Endothelial cell of umbilical vein (primary cell): ENCODE measurements at regions not wholly inside any gene's neighbourhood (a gene's known extent, or its start where the extent isn't known, plus 50 kb on each side); places are given as distances from the start of the nearest gene placed in this dataset.

Source experiments
- BruUV-seq: library from RNA; stranded (reverse); fragments of 400-500 nt; replicated peaks from 2 replicates; lab custom pipeline; 2021; lab: Mats Ljungman, UMichigan
- CTCF ChIA-PET: fragments of 300-600, 350-600 bp; sonication (Branson Sonifier 250); formaldehyde crosslinking; loops from one replicate; lab custom pipeline; 2021; ENCODE audit warnings: antibody characterized with exemption, inconsistent platforms; lab: Charles Lee
- POLR2A ChIA-PET: fragments of 300-600, 350-600 bp; sonication (Branson Sonifier 250); formaldehyde crosslinking; loops from one replicate; lab custom pipeline; 2021; ENCODE audit warnings: antibody characterized with exemption, inconsistent platforms; lab: Charles Lee
- DNase-seq: peaks from one replicate; pipeline ENCODE4 v3.0.0-alpha.2; 2011; ENCODE audit warnings: low read depth, low spot score
- FAIRE-seq: peaks from 2 replicates; lab custom pipeline; 2011; peaks lifted over from hg19 to GRCh38; lab: Jason Lieb, UNC
- H2AFZ ChIP-seq: 2 replicates; pipeline ENCODE4 v1.6.0; 2012; ENCODE audit warnings: low read depth, low read length, control low read depth, inconsistent platforms
- H3K27ac ChIP-seq: 2 replicates; pipeline ENCODE4 v1.5.1; 2011; ENCODE audit warnings: low read depth, mild to moderate bottlenecking, control low read depth, low read length, moderate library complexity; ENCODE audit not compliant: insufficient read depth
- H3K27me3 ChIP-seq, 2 experiments: 2 replicates each; pipeline versions ENCODE4 v1.6.0 to v1.6.1; 2011; ENCODE audit warnings: low read length in 2 of 2, mixed read lengths in 1 of 2; ENCODE audit not compliant: control insufficient read depth in 2 of 2, insufficient read depth in 2 of 2
- H3K36me3 ChIP-seq, 2 experiments: 2 replicates in 1 of 2; 3 replicates in 1 of 2; pipeline ENCODE4 v1.5.1; 2011; ENCODE audit warnings: low read length in 2 of 2, mild to moderate bottlenecking in 1 of 2, moderate library complexity in 1 of 2; ENCODE audit not compliant: control insufficient read depth in 2 of 2, insufficient read depth in 2 of 2; ENCODE audit errors: extremely low read depth in 1 of 2
- H3K4me1 ChIP-seq: 3 replicates; pipeline ENCODE4 v1.5.1; 2011; ENCODE audit warnings: mild to moderate bottlenecking, low read length; ENCODE audit not compliant: control insufficient read depth, insufficient read depth; ENCODE audit errors: extremely low read depth
- H3K4me2 ChIP-seq: 2 replicates; pipeline ENCODE4 v1.6.1; 2011; ENCODE audit warnings: low read length, control low read depth, mixed read lengths; ENCODE audit not compliant: insufficient read depth
- H3K4me3 ChIP-seq, 3 experiments: fragments of 200-600 bp in 1 of 3; sonication (generic), shearing (Covaris generic) in 1 of 3; replicated peaks in 1 of 3; 2 replicates each; pipeline ENCODE4 v1.5.1; 2011 to 2016; ENCODE audit warnings: control low read depth in 3 of 3, low read length in 3 of 3, mild to moderate bottlenecking in 2 of 3, inconsistent platforms in 1 of 3, low read depth in 1 of 3, moderate library complexity in 1 of 3; ENCODE audit not compliant: insufficient read depth in 1 of 3
- H3K79me2 ChIP-seq: 2 replicates; pipeline ENCODE4 v1.6.0; 2012; ENCODE audit warnings: low read length, inconsistent platforms; ENCODE audit not compliant: control insufficient read depth, insufficient read depth
- H3K9ac ChIP-seq: replicated peaks from 2 replicates; pipeline ENCODE3; 2011; ENCODE audit warnings: low read length, control low read depth; ENCODE audit not compliant: insufficient read depth; ENCODE audit errors: extremely low read depth
- H3K9me1 ChIP-seq: replicated peaks from 3 replicates; pipeline ENCODE4 v1.6.0; 2011; ENCODE audit warnings: mild to moderate bottlenecking, low read length; ENCODE audit not compliant: control insufficient read depth, insufficient read depth; ENCODE audit errors: extremely low read depth
- H3K9me3 ChIP-seq: replicated peaks from 2 replicates; pipeline ENCODE4 v1.5.1; 2012; ENCODE audit warnings: low read length, inconsistent platforms; ENCODE audit not compliant: control insufficient read depth, insufficient read depth
- H4K20me1 ChIP-seq: replicated peaks from 2 replicates; pipeline ENCODE3; 2011; ENCODE audit warnings: mild to moderate bottlenecking, low read length; ENCODE audit not compliant: control insufficient read depth, insufficient read depth; ENCODE audit errors: extremely low read depth
- CTCF ChIP-seq, 2 donors: IDR thresholded peaks; 1 replicate in 1 of 2; 2 replicates in 1 of 2; pipeline ENCODE4 v1.5.1; 2011; ENCODE audit warnings: low read length in 2 of 2, mild to moderate bottlenecking in 2 of 2, moderate library complexity in 2 of 2, control low read depth in 1 of 2, inconsistent platforms in 1 of 2, low read depth in 1 of 2; ENCODE audit not compliant: insufficient read depth in 1 of 2; ENCODE audit errors: extremely low read depth in 1 of 2
- EZH2 ChIP-seq: IDR thresholded peaks from 2 replicates; pipeline ENCODE4 v1.6.1; 2012; ENCODE audit warnings: borderline replicate concordance, low read depth, mild to moderate bottlenecking, moderate library complexity, low read length, inconsistent platforms; ENCODE audit not compliant: severe bottlenecking
- FOS ChIP-seq: IDR thresholded peaks from 2 replicates; pipeline ENCODE4 v1.6.1; 2011; ENCODE audit warnings: mild to moderate bottlenecking, low read length, moderate library complexity, borderline replicate concordance; ENCODE audit not compliant: insufficient read depth
- GATA2 ChIP-seq: IDR thresholded peaks from 2 replicates; pipeline ENCODE4 v1.7.0; 2011; ENCODE audit warnings: low read depth, mild to moderate bottlenecking, moderate library complexity, mixed read lengths, low read length; ENCODE audit not compliant: insufficient read length, insufficient read depth
- JUN ChIP-seq: IDR thresholded peaks from 2 replicates; pipeline ENCODE4 v1.6.1; 2011; ENCODE audit warnings: borderline replicate concordance, low read depth; ENCODE audit not compliant: insufficient read length, insufficient read depth
- MAX ChIP-seq: IDR thresholded peaks from 2 replicates; pipeline ENCODE4 v1.6.1; 2011; ENCODE audit not compliant: insufficient read depth, insufficient read length
- MYC ChIP-seq: IDR thresholded peaks from one replicate; pipeline ENCODE4 v1.6.1; 2011; ENCODE audit warnings: mild to moderate bottlenecking, low read depth, low read length
- POLR2A ChIP-seq: IDR thresholded peaks from 2 replicates; pipeline ENCODE4 v1.6.1; 2012; ENCODE audit warnings: low read depth, mild to moderate bottlenecking, control low read depth, low read length
- POLR2AphosphoS5 ChIP-seq: IDR thresholded peaks from 2 replicates; pipeline ENCODE4 v1.6.1; 2012; ENCODE audit warnings: low read depth, mild to moderate bottlenecking, control low read depth, low read length, moderate library complexity; ENCODE audit not compliant: insufficient read depth
- dilution Hi-C: fragments of 300-500 bp; cut with MboI; formaldehyde crosslinking; loops from one replicate; pipeline ENCODE4 v1.15.0; 2019; ENCODE audit warnings: low sequenced_read_pairs; ENCODE audit not compliant: extremely low pct_ligation_motif_present
- intact Hi-C: fragments of 100-400 bp; cut with micrococcal nuclease; formaldehyde crosslinking; loops from one replicate; pipeline ENCODE4 v1.10.0; 2022

- FAIRE-seq (no peak), DNase-seq (no peak)
- intact Hi-C loops (no loop called here), dilution Hi-C loops (no loop called here)
- Histone ChIP-seq H3K79me2 (no peaks in the 10 kb centered on the region), H3K27me3 (peaks cover 2 to 10% of the 10 kb centered on the region in 2 experiments), H3K9me3 (no peaks in the 10 kb centered on the region), H3K4me1 (no peaks in the 10 kb centered on the region), H3K9ac (no peak overlapping the region), H4K20me1 (no peaks in the 10 kb centered on the region), H3K4me2 (no peak overlapping the region), H3K27ac (no peak overlapping the region), H3K9me1 (no peaks in the 10 kb centered on the region), H3K36me3 (no peaks in the 10 kb centered on the region), H3K4me3 (no peak overlapping the region), H2AFZ (no peak overlapping the region)
- BruUV-seq = no TSS peak
- ChIA-PET CTCF (no interaction called here), POLR2A (no interaction called here)
- TF ChIP-seq POLR2A (no peak), POLR2AphosphoS5 (no peak), MYC (no peak), GATA2 (no peak), EZH2 (no peak), JUN (no peak), FOS (no peak), CTCF (IDR thresholded peaks at IDR 0.05; ENCODE audit: extremely low read depth in 1 of 2, insufficient read depth in 1 of 2, low read depth in 1 of 2, low read length in 2 of 2) (no peak), MAX (no peak)
Observed at GRCh38 chr10:113357681-113358300, 195.1 kb upstream of the HABP2 start.
